Right lobe of liver (tissue), 6 donors: ENCODE measurements at regions not wholly inside any gene's neighbourhood (a gene's known extent, or its start where the extent isn't known, plus 50 kb on each side); places are given as distances from the start of the nearest gene placed in this dataset.
"Not testable (repeated sequence)": the region's sequence is repeated elsewhere in the genome, so short reads cannot be mapped to it uniquely, and the experiment has no call there.

Experiments used
- ATAC-seq, 4 donors: fragments of 200-7000 bp; cut with Tn5 transposase; one replicate each; pipeline ENCODE4 v1.9.1; 2020; ENCODE audit warnings: mild to moderate bottlenecking in 4 of 4, moderate library complexity in 4 of 4
- DNase-seq, 3 donors: peaks; one replicate each; pipeline ENCODE4 v3.0.0-alpha.2; 2020
- H3K27ac ChIP-seq, 3 donors: fragments of 200-600 bp; one replicate each; pipeline ENCODE4 v1.8.0; 2022
- H3K27me3 ChIP-seq, 2 donors: fragments of 200-600 bp; one replicate each; pipeline ENCODE4 v1.8.0; 2022
- H3K36me3 ChIP-seq, 4 donors: fragments of 200-600 bp; sonication (generic) in 1 of 4; one replicate each; pipeline versions ENCODE4 v1.5.1 to v1.8.0; 2017 to 2022; ENCODE audit warnings: control low read depth in 1 of 4
- H3K4me1 ChIP-seq, 4 donors: fragments of 200-600 bp; sonication (generic) in 1 of 4; one replicate each; pipeline versions ENCODE4 v1.5.1 to v1.8.0; 2017 to 2022; ENCODE audit warnings: control low read depth in 1 of 4
- H3K4me3 ChIP-seq, 3 donors: fragments of 200-600 bp; one replicate each; pipeline ENCODE4 v1.8.0; 2022
- H3K9me3 ChIP-seq, 4 donors: fragments of 200-600 bp; sonication (generic) in 1 of 4; one replicate each; pipeline versions ENCODE4 v1.5.1 to v1.8.0; 2017 to 2022; ENCODE audit warnings: control low read depth in 1 of 4
- POLR2A ChIP-seq: fragments of 450-650 bp; IDR thresholded peaks from one replicate; pipeline ENCODE4 v1.6.1; 2017; ENCODE audit warnings: antibody characterized with exemption, mild to moderate bottlenecking
- WGBS: methylation state at CpG from one replicate; pipeline ENCODE4 v1.1.6; 2018; ENCODE audit warnings: low coverage, low lambda C conversion rate; ENCODE audit not compliant: insufficient coverage; ENCODE audit errors: missing lambda C conversion rate; 5-methylcytosine and 5-hydroxymethylcytosine counted together
- intact Hi-C, 2 donors: fragments of 100-400 bp; cut with DNase I; formaldehyde crosslinking; loops; one replicate each; pipeline versions ENCODE4 v1.11.2 to v1.14.1; 2022
- TF ChIP-seq, protein P1 (sequence below), 4 donors: fragments of 200-600 bp in 3 of 4; fragments of 450-650 bp in 1 of 4; IDR thresholded peaks; one replicate each; pipeline versions ENCODE4 v1.5.1 to v1.8.0; 2016 to 2022; ENCODE audit warnings: antibody characterized with exemption in 4 of 4, mild to moderate bottlenecking in 2 of 4
- donor health status: DM: no; HTN: yes; CAD: no.
- donor health status: DM: no; HTN: no; CAD: no.
- donor health status: DM: no; HTN: no; CAD: no.
- donor health status: DM: no; HTN: yes; CAD: no.
- donor health status: DM: no; HTN: yes; CAD: no.

DNA sequence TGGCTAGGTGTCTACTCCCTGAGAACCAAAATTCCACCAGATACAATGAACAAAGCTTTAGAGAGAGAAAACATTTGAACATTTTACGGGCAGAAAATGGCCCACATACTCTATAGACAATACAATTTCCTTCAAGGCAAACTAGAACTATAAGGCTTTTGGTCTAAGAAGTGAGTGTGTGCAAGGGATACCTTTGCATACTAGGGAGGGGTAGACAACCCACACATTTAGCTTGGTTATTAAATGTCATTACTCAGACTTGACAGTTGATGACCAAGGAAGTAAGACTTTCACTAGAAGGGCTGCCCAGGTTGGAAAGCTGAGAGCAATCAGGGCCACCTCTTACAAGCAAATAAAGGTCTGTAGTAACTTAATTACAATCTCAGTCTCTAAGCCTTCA lies 64.0 kb upstream of the PLEKHM1 start:
- not testable (repeated sequence) for DNase-seq

DNA sequence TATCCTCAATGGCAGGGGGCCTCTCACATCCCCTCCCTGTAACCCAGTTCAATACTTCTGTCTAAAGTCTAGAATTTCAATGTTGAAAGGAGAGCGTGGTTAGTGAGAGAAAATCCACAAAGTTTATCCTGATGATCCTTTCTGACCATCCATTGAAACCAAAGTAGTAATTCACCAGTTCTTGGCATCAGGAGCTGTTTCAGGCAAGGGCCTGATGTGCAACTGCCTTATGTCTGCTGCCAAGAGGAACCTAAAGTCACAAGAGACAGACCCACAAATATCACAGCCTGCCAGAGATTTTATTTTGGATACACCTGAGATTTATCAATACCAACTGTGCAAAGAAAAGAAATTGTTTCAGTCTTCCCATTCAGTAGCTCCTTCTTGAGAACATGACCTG lies 68.3 kb upstream of the PLEKHM1 start:
- H3K9me3 ChIP-seq, H3K4me3 ChIP-seq, H3K36me3 ChIP-seq, H3K27me3 ChIP-seq, intact Hi-C loops, DNase-seq, H3K27ac ChIP-seq, H3K4me1 ChIP-seq, ATAC-seq: not testable (repeated sequence)
- no CpG with 5 or more reads among the region's 1 CpG for WGBS

More for the DNA sequence above, 64.0 kb upstream of the PLEKHM1 start:
- intact Hi-C loops, H3K9me3 ChIP-seq, ATAC-seq, H3K4me1 ChIP-seq, H3K27ac ChIP-seq, H3K4me3 ChIP-seq, H3K36me3 ChIP-seq, H3K27me3 ChIP-seq: not testable (repeated sequence)
- WGBS, result no CpG with 5 or more reads among the region's 1 CpG

DNA sequence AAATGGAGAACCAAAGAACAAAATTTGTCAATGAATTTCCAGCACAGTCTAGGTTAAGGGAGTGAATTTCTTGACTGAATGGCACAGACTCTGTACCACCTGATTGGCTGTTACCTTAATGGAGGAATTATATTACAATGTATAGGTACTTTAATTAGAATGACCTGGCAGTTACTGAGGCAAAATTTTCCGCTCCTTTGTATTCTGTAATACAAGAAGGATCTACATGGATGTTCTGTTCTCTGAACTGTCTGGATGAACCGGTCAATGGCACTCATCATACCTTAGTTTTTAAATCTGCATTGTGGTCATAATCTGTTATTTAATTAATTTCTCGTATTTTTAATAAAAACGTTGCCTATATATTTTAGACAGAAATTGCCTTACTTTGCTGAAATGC lies 72.3 kb upstream of the PLEKHM1 start:
- 64% methylated on average over 3 of the region's 4 CpGs for WGBS
- not testable (repeated sequence) for ATAC-seq, H3K27ac ChIP-seq

DNA sequence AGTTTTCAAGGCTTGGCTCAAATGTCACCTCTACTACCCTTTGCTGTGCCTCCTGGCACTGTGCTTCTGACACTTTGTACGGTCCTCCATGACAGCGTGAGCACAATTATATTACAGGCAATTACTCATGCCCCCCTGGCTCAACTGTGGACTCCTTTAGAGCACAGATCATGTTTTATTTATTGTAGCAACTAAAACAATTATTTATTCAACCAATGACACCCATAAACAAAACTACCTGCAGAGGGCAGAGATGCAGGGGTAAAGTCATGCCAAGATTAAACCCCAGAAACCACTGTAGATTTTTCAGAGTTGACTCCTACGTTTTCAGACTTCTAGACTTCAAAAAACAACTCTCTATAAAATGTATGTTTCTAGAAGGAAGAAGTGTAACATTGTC lies 72.8 kb upstream of the PLEKHM1 start:
- WGBS, result 75% methylated on average over 3 of the region's 3 CpGs
- H3K4me3 ChIP-seq, intact Hi-C loops, ATAC-seq, H3K36me3 ChIP-seq, H3K27ac ChIP-seq, DNase-seq, H3K9me3 ChIP-seq, H3K27me3 ChIP-seq, H3K4me1 ChIP-seq: not testable (repeated sequence)
- TF ChIP-seq, protein P1, sequence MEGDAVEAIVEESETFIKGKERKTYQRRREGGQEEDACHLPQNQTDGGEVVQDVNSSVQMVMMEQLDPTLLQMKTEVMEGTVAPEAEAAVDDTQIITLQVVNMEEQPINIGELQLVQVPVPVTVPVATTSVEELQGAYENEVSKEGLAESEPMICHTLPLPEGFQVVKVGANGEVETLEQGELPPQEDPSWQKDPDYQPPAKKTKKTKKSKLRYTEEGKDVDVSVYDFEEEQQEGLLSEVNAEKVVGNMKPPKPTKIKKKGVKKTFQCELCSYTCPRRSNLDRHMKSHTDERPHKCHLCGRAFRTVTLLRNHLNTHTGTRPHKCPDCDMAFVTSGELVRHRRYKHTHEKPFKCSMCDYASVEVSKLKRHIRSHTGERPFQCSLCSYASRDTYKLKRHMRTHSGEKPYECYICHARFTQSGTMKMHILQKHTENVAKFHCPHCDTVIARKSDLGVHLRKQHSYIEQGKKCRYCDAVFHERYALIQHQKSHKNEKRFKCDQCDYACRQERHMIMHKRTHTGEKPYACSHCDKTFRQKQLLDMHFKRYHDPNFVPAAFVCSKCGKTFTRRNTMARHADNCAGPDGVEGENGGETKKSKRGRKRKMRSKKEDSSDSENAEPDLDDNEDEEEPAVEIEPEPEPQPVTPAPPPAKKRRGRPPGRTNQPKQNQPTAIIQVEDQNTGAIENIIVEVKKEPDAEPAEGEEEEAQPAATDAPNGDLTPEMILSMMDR (IDR thresholded peaks at IDR 0.05), result peak in 1 of 4 donors; percentile 5

More for the DNA sequence above, 72.3 kb upstream of the PLEKHM1 start:
- H3K4me1 ChIP-seq, intact Hi-C loops, H3K36me3 ChIP-seq, H3K9me3 ChIP-seq, H3K27me3 ChIP-seq, DNase-seq, H3K4me3 ChIP-seq: not testable (repeated sequence)

DNA sequence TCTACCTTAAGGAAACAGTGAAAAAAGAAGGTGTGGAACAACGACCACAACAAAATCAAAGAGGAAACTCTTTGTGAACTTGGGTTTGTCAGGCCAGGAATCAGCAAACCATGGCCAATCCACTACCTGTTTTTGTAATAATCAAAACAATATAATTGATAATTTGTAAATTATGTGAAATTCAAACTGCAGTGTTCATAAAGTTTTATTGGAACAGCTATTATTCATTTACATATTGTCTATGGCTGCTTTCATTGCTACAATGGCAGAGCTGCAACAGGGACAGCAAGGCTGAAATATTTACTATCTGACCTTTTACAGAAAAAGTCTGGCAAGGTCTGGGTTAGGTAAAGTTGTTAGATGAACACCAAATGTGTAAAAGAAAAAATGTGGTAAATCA lies 77.8 kb upstream of the PLEKHM1 start:
- ATAC-seq, H3K27ac ChIP-seq, DNase-seq, H3K9me3 ChIP-seq, H3K36me3 ChIP-seq, H3K27me3 ChIP-seq, intact Hi-C loops, H3K4me1 ChIP-seq, H3K4me3 ChIP-seq: not testable (repeated sequence)
- WGBS, result 20% methylated on average over 1 of the region's 1 CpG

DNA sequence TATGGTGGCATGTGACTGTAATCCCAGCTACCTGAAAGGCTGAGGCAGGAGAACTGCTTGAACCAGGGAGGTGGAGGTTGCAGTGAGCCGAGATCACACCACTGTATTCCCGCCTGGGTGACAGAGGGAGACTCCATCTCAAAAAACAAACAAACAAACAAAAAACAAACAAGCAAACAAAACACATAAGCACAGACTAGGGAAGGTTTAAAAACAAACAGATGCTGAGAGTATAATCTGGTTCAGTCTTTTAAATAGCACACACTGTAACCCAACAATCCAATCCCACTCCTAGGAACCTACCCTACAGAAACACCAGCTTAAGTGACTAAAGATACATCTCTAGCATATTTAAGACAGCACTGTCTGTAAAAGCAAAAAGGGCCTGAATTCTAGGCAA lies 82.8 kb upstream of the PLEKHM1 start:
- H3K27ac ChIP-seq, DNase-seq, H3K4me3 ChIP-seq, H3K9me3 ChIP-seq, H3K27me3 ChIP-seq, H3K36me3 ChIP-seq, H3K4me1 ChIP-seq, intact Hi-C loops: not testable (repeated sequence)
- peak in 1 of 4 donors; percentile 19 for ATAC-seq
- WGBS, result 80% methylated on average over 1 of the region's 2 CpGs

DNA sequence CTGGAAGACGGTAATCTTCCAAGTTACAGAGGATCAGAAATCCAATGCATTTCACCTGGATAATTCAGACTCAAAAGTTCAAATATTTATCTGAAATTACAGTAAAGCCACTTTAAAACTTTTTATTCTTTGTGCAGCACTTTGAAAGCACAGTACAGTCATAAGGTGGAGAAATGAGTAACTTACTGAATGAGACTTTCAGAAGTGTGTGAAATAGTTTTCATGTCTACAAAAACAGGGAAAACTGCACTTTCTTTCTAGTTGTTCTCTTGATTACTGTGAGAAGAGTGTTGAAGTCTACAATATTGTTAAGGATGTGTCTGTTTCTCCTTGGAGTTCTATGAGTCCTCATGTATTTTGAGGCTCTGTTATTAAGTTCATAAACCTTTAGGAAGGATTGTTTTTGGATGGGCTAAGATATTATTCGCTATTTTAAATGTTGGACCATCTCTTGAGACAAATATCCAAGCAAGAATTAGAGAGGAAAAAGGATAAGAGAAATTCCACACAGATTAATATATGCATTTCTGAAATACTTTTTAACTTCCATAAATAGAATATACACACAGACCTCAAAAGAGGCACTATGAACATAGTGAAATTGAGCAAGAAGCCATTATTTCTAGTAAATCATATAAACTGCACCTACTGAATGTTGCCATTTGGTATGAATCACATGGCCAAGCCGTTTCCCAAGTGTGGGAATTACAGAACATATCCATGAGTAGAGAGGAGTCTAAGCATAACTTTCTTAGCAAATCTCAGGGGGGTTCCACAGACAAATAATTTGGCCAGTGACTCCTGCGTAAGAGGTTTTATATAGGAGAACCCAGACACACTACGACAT lies 83.6 kb upstream of the PLEKHM1 start:
- no peak for TF ChIP-seq POLR2A
- TF ChIP-seq, protein P1 (IDR thresholded peaks at IDR 0.05), result no peak
- H3K4me3 ChIP-seq, result no peak overlapping the region
- DNase-seq (no peak), ATAC-seq (no peak)
- no peaks in the 10 kb centered on the region for H3K36me3 ChIP-seq
- WGBS, result 79% methylated on average over 5 of the region's 5 CpGs
- H3K9me3 ChIP-seq, result no peaks in the 10 kb centered on the region
- intact Hi-C loops, result no loop called here
- no peak overlapping the region for H3K27ac ChIP-seq
- H3K27me3 ChIP-seq, result no peaks in the 10 kb centered on the region
- H3K4me1 ChIP-seq, result no peaks in the 10 kb centered on the region
